Spleen (tissue), 11 donors: ENCODE measurements at regions not wholly inside any gene's neighbourhood (a gene's known extent, or its start where the extent isn't known, plus 50 kb on each side); places are given as distances from the start of the nearest gene placed in this dataset.

Experiments used
- DNase-seq: peaks from one replicate; pipeline ENCODE4 v3.0.0-alpha.2; 2020
- H3K27ac ChIP-seq, 8 donors: fragments of 200-600 bp; sonication (generic) in 7 of 8; 1 replicate in 4 of 8; 2 replicates in 4 of 8; pipeline versions ENCODE4 v1.5.0 to v1.8.0; 2016 to 2021; ENCODE audit warnings: inconsistent platforms in 4 of 8, mild to moderate bottlenecking in 4 of 8, moderate library complexity in 1 of 8
- H3K27me3 ChIP-seq, 7 donors: fragments of 200-600 bp; sonication (generic) in 6 of 7; replicated peaks in 1 of 7; 1 replicate in 4 of 7; 2 replicates in 3 of 7; pipeline versions ENCODE4 v1.5.0 to v1.8.0; 2016 to 2021; ENCODE audit warnings: inconsistent platforms in 3 of 7, mild to moderate bottlenecking in 1 of 7
- H3K36me3 ChIP-seq, 6 donors: fragments of 200-600 bp; sonication (generic) in 5 of 6; 1 replicate in 4 of 6; 2 replicates in 2 of 6; pipeline versions ENCODE4 v1.5.0 to v1.8.0; 2016 to 2021; ENCODE audit warnings: inconsistent platforms in 2 of 6
- H3K4me1 ChIP-seq, 6 donors: fragments of 200-600 bp; sonication (generic) in 5 of 6; 1 replicate in 3 of 6; 2 replicates in 3 of 6; pipeline versions ENCODE4 v1.5.0 to v1.8.0; 2016 to 2021; ENCODE audit warnings: inconsistent platforms in 3 of 6
- H3K4me3 ChIP-seq, 8 donors: fragments of 200-600 bp; sonication (generic) in 7 of 8; 1 replicate in 4 of 8; 2 replicates in 4 of 8; pipeline versions ENCODE4 v1.5.0 to v1.8.0; 2016 to 2021; ENCODE audit warnings: inconsistent platforms in 4 of 8, mild to moderate bottlenecking in 4 of 8, moderate library complexity in 2 of 8
- H3K9me3 ChIP-seq, 8 donors: fragments of 200-600 bp; sonication (generic) in 7 of 8; 1 replicate in 4 of 8; 2 replicates in 4 of 8; pipeline versions ENCODE4 v1.5.0 to v1.8.0; 2016 to 2021; ENCODE audit warnings: inconsistent platforms in 4 of 8
- CTCF ChIP-seq, 11 experiments: fragments of 200-600 bp in 7 of 11; fragments of 450-650 bp in 4 of 11; sonication (generic) in 4 of 11; IDR thresholded peaks in 8 of 11; conservative IDR thresholded peaks in 3 of 11; 1 replicate in 7 of 11; 2 replicates in 4 of 11; pipeline versions ENCODE4 v1.4.0 to v1.8.0; 2016 to 2021; ENCODE audit warnings: antibody characterized with exemption in 11 of 11, inconsistent platforms in 4 of 11, mild to moderate bottlenecking in 1 of 11
- POLR2A ChIP-seq, 3 donors: fragments of 450-650 bp; IDR thresholded peaks; one replicate each; pipeline ENCODE4 v1.5.1; 2017; ENCODE audit warnings: antibody characterized with exemption in 3 of 3, mild to moderate bottlenecking in 1 of 3
- POLR2AphosphoS5 ChIP-seq, 3 donors: sonication (generic); formaldehyde crosslinking; IDR thresholded peaks; one replicate each; pipeline ENCODE4 v1.5.1; 2017; ENCODE audit warnings: antibody characterized with exemption in 3 of 3
- WGBS, 5 donors: extraction: QIAGEN DNeasy Blood & Tissue Kit in 3 of 5; methylation state at CpG; one replicate each; pipeline versions ENCODE4 v1.1.5 to v1.1.7; 2013 to 2018; 5-methylcytosine and 5-hydroxymethylcytosine counted together
- intact Hi-C: fragments of 100-400 bp; cut with DNase I; formaldehyde crosslinking; loops from one replicate; pipeline ENCODE4 v1.15.0; 2023; ENCODE audit warnings: low total_unique reads
- donor health status: healthy with polysubstance abuse.
- donor health status: DM: no; HTN: no; CAD: no; lungs with moderate emphysema.
- donor health status: DM: no; HTN: no; CAD: no.
- donor health status: Bipolar disorder and iron deficiency.
- donor health status: healthy.
- donor health status: DM: no; HTN: no; CAD: no.
- donor health status: DM: yes; HTN: yes; CAD: no.

- TF ChIP-seq CTCF (IDR thresholded peaks at IDR 0.05 in 8 of 11, conservative IDR thresholded peaks at IDR 0.05 in 3 of 11) (no peak), POLR2AphosphoS5 (IDR thresholded peaks at IDR 0.05) (no peak), POLR2A (IDR thresholded peaks at IDR 0.05) (no peak)
- intact Hi-C loops = no loop called here
- 87 to 91% (median 89%) methylated on average over 7 of the region's 7 CpGs for WGBS, 5 donors
- Histone ChIP-seq H3K27ac (no peak overlapping the region), H3K9me3 (no peaks in the 10 kb centered on the region), H3K4me3 (no peak overlapping the region), H3K36me3 (no peaks in the 10 kb centered on the region), H3K4me1 (no peaks in the 10 kb centered on the region), H3K27me3 (no peaks in the 10 kb centered on the region)
- no peak for DNase-seq
Measured at GRCh38 chr4:34679228-34679627, 1565.1 kb downstream of the ARAP2 start.

- intact Hi-C loops = no loop called here
- Histone ChIP-seq H3K9me3 (peaks cover 0 to 19% (median 4%) of the 10 kb centered on the region in 8 donors), H3K4me3 (no peak overlapping the region), H3K27me3 (no peaks in the 10 kb centered on the region), H3K36me3 (no peaks in the 10 kb centered on the region), H3K27ac (no peak overlapping the region), H3K4me1 (no peaks in the 10 kb centered on the region)
- 50 to 84% (median 82%) methylated on average over 1 of the region's 1 CpG for WGBS, 5 donors
- no peak for TF ChIP-seq CTCF (IDR thresholded peaks at IDR 0.05 in 8 of 11, conservative IDR thresholded peaks at IDR 0.05 in 3 of 11)
- no peak for TF ChIP-seq POLR2A (IDR thresholded peaks at IDR 0.05)
- TF ChIP-seq POLR2AphosphoS5 (IDR thresholded peaks at IDR 0.05) = no peak
- no peak for DNase-seq
Measured at GRCh38 chr4:34709564-34709963, 1534.8 kb downstream of the ARAP2 start.

- no peaks in the 10 kb centered on the region for H3K9me3 ChIP-seq
- no peaks in the 10 kb centered on the region for H3K27me3 ChIP-seq
- WGBS, 5 donors = 75 to 90% (median 84%) methylated on average over 5 of the region's 5 CpGs
- intact Hi-C loops = no loop called here
- DNase-seq = no peak
- H3K4me1 ChIP-seq = no peaks in the 10 kb centered on the region
- H3K4me3 ChIP-seq = no peak overlapping the region
- TF ChIP-seq POLR2A (IDR thresholded peaks at IDR 0.05) (no peak), POLR2AphosphoS5 (IDR thresholded peaks at IDR 0.05) (no peak), CTCF (IDR thresholded peaks at IDR 0.05 in 8 of 11, conservative IDR thresholded peaks at IDR 0.05 in 3 of 11) (no peak)
- no peaks in the 10 kb centered on the region for H3K36me3 ChIP-seq
- no peak overlapping the region for H3K27ac ChIP-seq
Measured at GRCh38 chr4:34718576-34719245, 1525.6 kb downstream of the ARAP2 start.

GRCh38 chr4:34720571-34720970, 1523.7 kb downstream of the ARAP2 start:
- TF ChIP-seq CTCF (IDR thresholded peaks at IDR 0.05 in 8 of 11, conservative IDR thresholded peaks at IDR 0.05 in 3 of 11) (no peak), POLR2AphosphoS5 (IDR thresholded peaks at IDR 0.05) (no peak), POLR2A (IDR thresholded peaks at IDR 0.05) (no peak)
- H3K36me3 ChIP-seq = no peaks in the 10 kb centered on the region
- intact Hi-C loops = no loop called here
- no peak overlapping the region for H3K4me3 ChIP-seq
- no peak for DNase-seq
- no peaks in the 10 kb centered on the region for H3K27me3 ChIP-seq
- H3K4me1 ChIP-seq = no peaks in the 10 kb centered on the region
- no peak overlapping the region for H3K27ac ChIP-seq
- 9 to 17% (median 14%) methylated on average over 1 of the region's 1 CpG for WGBS, 5 donors
- H3K9me3 ChIP-seq = no peaks in the 10 kb centered on the region
